WTC11 (cell line): ENCODE measurements at regions not wholly inside any gene's neighbourhood (a gene's known extent, or its start where the extent isn't known, plus 50 kb on each side); places are given as distances from the start of the nearest gene placed in this dataset.

Experiments
- ATAC-seq: fragments of 200-7000 bp; cut with Tn5 transposase; 2 replicates; pipeline ENCODE4 v1.10.0; 2021; ENCODE audit warnings: mild to moderate bottlenecking, moderate library complexity
- CTCF ChIA-PET: fragments of 300-600 bp; sonication (Branson Sonifier 250); formaldehyde crosslinking; loops from one replicate; lab custom pipeline; 2021; ENCODE audit warnings: antibody characterized with exemption; lab: Charles Lee
- POLR2A ChIA-PET: fragments of 350-600 bp; sonication (Branson Sonifier 250); formaldehyde crosslinking; loops from one replicate; lab custom pipeline; 2021; ENCODE audit warnings: antibody characterized with exemption; lab: Charles Lee
- DNase-seq: peaks from one replicate; pipeline ENCODE4 v3.0.0; 2021; ENCODE audit warnings: low spot score
- H3K27ac Mint-ChIP-seq: 2 replicates; pipeline ENCODE4 v1.8.0; 2021; ENCODE audit warnings: mixed read lengths
- H3K27me3 Mint-ChIP-seq: 2 replicates; pipeline ENCODE4 v1.8.0; 2021; ENCODE audit warnings: low read depth, mild to moderate bottlenecking, moderate library complexity, mixed read lengths
- H3K36me3 Mint-ChIP-seq: 2 replicates; pipeline ENCODE4 v1.8.0; 2021; ENCODE audit warnings: mixed read lengths
- H3K4me1 Mint-ChIP-seq: 2 replicates; pipeline ENCODE4 v1.8.0; 2022; ENCODE audit warnings: mixed read lengths
- H3K4me3 Mint-ChIP-seq: 2 replicates; pipeline ENCODE4 v1.8.0; 2021; ENCODE audit warnings: mild to moderate bottlenecking, moderate library complexity, mixed read lengths
- H3K9me3 Mint-ChIP-seq: 2 replicates; pipeline ENCODE4 v1.8.0; 2021; ENCODE audit warnings: mixed read lengths
- ATF2 ChIP-seq: sonication (generic); formaldehyde crosslinking; IDR thresholded peaks from 2 replicates; pipeline ENCODE4 v1.8.1; 2022; ENCODE audit warnings: low read depth, missing genetic modification reagents, borderline replicate concordance
- CDX4 ChIP-seq: fragments of 250-450 bp; sonication (Bioruptor Pico); IDR thresholded peaks from 2 replicates; pipeline ENCODE4 v1.9.0; 2021; ENCODE audit warnings: moderate library complexity, mild to moderate bottlenecking, inconsistent platforms, borderline replicate concordance
- ERG ChIP-seq: fragments of 250-450 bp; sonication (Bioruptor Pico); IDR thresholded peaks from 2 replicates; pipeline ENCODE4 v1.8.0; 2021; ENCODE audit warnings: mild to moderate bottlenecking
- FOXK1 ChIP-seq: sonication (generic); formaldehyde crosslinking; IDR thresholded peaks from 2 replicates; pipeline ENCODE4 v1.8.0; 2022; ENCODE audit warnings: mild to moderate bottlenecking, moderate library complexity, missing genetic modification reagents
- HMGXB4 ChIP-seq: sonication (generic); formaldehyde crosslinking; IDR thresholded peaks from 2 replicates; pipeline ENCODE4 v1.8.1; 2023; ENCODE audit warnings: mild to moderate bottlenecking, moderate library complexity, missing genetic modification reagents
- MLX ChIP-seq: sonication (generic); formaldehyde crosslinking; IDR thresholded peaks from 2 replicates; pipeline ENCODE4 v1.8.1; 2023; ENCODE audit warnings: mild to moderate bottlenecking, missing genetic modification reagents, moderate library complexity
- NFYB ChIP-seq: sonication (generic); formaldehyde crosslinking; conservative IDR thresholded peaks from 2 replicates; pipeline ENCODE4 v1.8.0; 2022; ENCODE audit warnings: low read depth, missing genetic modification reagents
- PRDM15 ChIP-seq: sonication (generic); formaldehyde crosslinking; IDR thresholded peaks from 2 replicates; pipeline ENCODE4 v1.8.0; 2022; ENCODE audit warnings: missing genetic modification reagents
- PREB ChIP-seq: sonication (generic); formaldehyde crosslinking; IDR thresholded peaks from 2 replicates; pipeline ENCODE4 v1.8.1; 2022; ENCODE audit warnings: mild to moderate bottlenecking, missing genetic modification reagents, moderate library complexity, borderline replicate concordance
- PRRX2 ChIP-seq: fragments of 250-450 bp; sonication (Bioruptor Pico); IDR thresholded peaks from 2 replicates; pipeline ENCODE4 v1.8.0; 2021; ENCODE audit warnings: mild to moderate bottlenecking
- RELA ChIP-seq: sonication (generic); formaldehyde crosslinking; IDR thresholded peaks from 2 replicates; pipeline ENCODE4 v1.8.1; 2022; ENCODE audit warnings: missing genetic modification reagents, mild to moderate bottlenecking, borderline replicate concordance
- TEAD4 ChIP-seq: sonication (generic); formaldehyde crosslinking; IDR thresholded peaks from 2 replicates; pipeline ENCODE4 v1.8.0; 2022; ENCODE audit warnings: mild to moderate bottlenecking, missing genetic modification reagents
- TP53 ChIP-seq: sonication (generic); formaldehyde crosslinking; IDR thresholded peaks from 2 replicates; pipeline ENCODE4 v1.8.1; 2023; ENCODE audit warnings: mild to moderate bottlenecking, missing genetic modification reagents
- USF2 ChIP-seq: sonication (generic); formaldehyde crosslinking; IDR thresholded peaks from 2 replicates; pipeline ENCODE4 v1.8.1; 2023; ENCODE audit warnings: mild to moderate bottlenecking, missing genetic modification reagents, moderate library complexity
- ZBTB21 ChIP-seq: sonication (generic); formaldehyde crosslinking; IDR thresholded peaks from 2 replicates; pipeline ENCODE4 v1.8.1; 2023; ENCODE audit warnings: mild to moderate bottlenecking, missing genetic modification reagents, borderline replicate concordance
- ZNF121 ChIP-seq: sonication (generic); formaldehyde crosslinking; IDR thresholded peaks from 2 replicates; pipeline ENCODE4 v1.8.0; 2023; ENCODE audit warnings: missing genetic modification reagents
- ZNF219 ChIP-seq: sonication (generic); formaldehyde crosslinking; IDR thresholded peaks from 2 replicates; pipeline ENCODE4 v1.8.0; 2023; ENCODE audit warnings: missing genetic modification reagents, mild to moderate bottlenecking, borderline replicate concordance
- ZNF281 ChIP-seq: sonication (generic); formaldehyde crosslinking; IDR thresholded peaks from 2 replicates; pipeline ENCODE4 v1.8.0; 2023; ENCODE audit warnings: mild to moderate bottlenecking, missing genetic modification reagents
- ZNF423 ChIP-seq: fragments of 250-450 bp; sonication (Bioruptor Pico); IDR thresholded peaks from 2 replicates; pipeline ENCODE4 v2.1.2; 2022; ENCODE audit warnings: mild to moderate bottlenecking, moderate library complexity

GRCh38 chr14:25869854-25870253, 728.0 kb downstream of the NOVA1 start:
- Mint-ChIP-seq H3K27me3 (no peaks in the 10 kb centered on the region), H3K27ac (no peak overlapping the region), H3K36me3 (no peaks in the 10 kb centered on the region), H3K9me3 (no peaks in the 10 kb centered on the region), H3K4me1 (peaks cover 26% of the 10 kb centered on the region), H3K4me3 (no peak overlapping the region)
- DNase-seq: no peak
- ChIA-PET POLR2A (no interaction called here), CTCF (interaction anchor here (1.9 kb wide), 1 partner anchor 138 kb away, joined by 8 read pairs; no protein-coding TSS in a partner anchor)
- TF ChIP-seq ERG (CRISPR knock-in tag) (no peak), FOXK1 (no peak), PRDM15 (CRISPR knock-in tag) (no peak), PREB (CRISPR knock-in tag) (no peak), ZBTB21 (CRISPR knock-in tag) (no peak), CDX4 (CRISPR knock-in tag) (no peak), NFYB (no peak), MLX (CRISPR knock-in tag) (no peak), TP53 (no peak)
- ATAC-seq: no peak

- Mint-ChIP-seq H3K9me3 (no peaks in the 10 kb centered on the region), H3K27me3 (no peaks in the 10 kb centered on the region), H3K4me3 (no peak overlapping the region), H3K4me1 (peaks cover 26% of the 10 kb centered on the region), H3K27ac (no peak overlapping the region), H3K36me3 (no peaks in the 10 kb centered on the region)
- CTCF ChIA-PET: interaction anchor here (1.0 to 1.9 kb wide), 2 partner anchors 140 to 331 kb away, joined by 3 to 8 read pairs; no protein-coding TSS in a partner anchor
- POLR2A ChIA-PET: no interaction called here
- ATAC-seq (peak; percentile 87), DNase-seq (no peak)
- TF ChIP-seq PRRX2 (CRISPR knock-in tag) (no peak), RELA (CRISPR knock-in tag) (no peak), HMGXB4 (CRISPR knock-in tag) (no peak), ZNF423 (CRISPR knock-in tag) (no peak), ZNF219 (no peak), ZNF121 (CRISPR knock-in tag) (no peak), ZNF281 (CRISPR knock-in tag) (no peak), TEAD4 (CRISPR knock-in tag) (no peak), ATF2 (CRISPR knock-in tag) (no peak), USF2 (no peak)
Measured at GRCh38 chr14:25868521-25869314, 729.1 kb downstream of the NOVA1 start.
